ENCODE measurements at regions not wholly inside any gene's neighbourhood (a gene's known extent, or its start where the extent isn't known, plus 50 kb on each side); places are given as distances from the start of the nearest gene placed in this dataset.

DNA sequence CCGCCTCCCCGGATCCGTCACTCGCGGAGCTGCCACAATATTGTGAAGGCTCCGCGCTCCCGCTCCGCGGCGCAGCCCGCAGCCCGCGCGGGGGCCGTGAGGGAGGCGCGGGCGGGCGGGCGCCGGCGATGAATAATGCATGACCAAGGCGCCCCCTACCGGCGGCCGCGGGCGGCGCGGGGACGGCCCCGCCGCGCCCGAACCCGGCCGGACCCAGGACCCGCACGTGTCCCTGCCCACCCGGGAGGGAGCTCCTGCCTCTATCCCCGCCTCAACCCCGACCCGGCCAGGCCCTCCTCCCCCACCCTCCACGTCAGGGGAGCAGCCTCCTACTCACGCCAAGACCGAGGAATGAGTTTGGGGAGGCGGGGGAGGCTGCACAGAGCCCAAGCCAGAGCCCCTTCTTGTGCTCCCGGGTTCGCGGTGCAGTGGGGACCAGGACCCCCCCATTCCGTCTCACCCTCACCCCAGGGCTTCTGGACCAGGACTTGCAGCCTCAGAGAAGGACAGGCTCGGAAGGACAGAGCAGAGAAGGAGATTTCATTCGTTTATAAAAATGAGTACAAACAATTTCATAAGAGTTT lies 70.8 kb upstream of the CASZ1 start:
- H3K4me3 Mint-ChIP-seq (ENCODE audit: unreplicated experiment), result no peak overlapping the region
- DNase-seq (ENCODE audit: low read depth) (no peak), FAIRE-seq (no peak)
- no peaks in the 10 kb centered on the region for H3K9me3 Mint-ChIP-seq (ENCODE audit: unreplicated experiment)
- H3K27ac Mint-ChIP-seq (ENCODE audit: unreplicated experiment), result no peak overlapping the region
- peak overlapping the region; percentile 31 for H3K9ac ChIP-seq (ENCODE audit: low read length)
- H3K4me3 ChIP-seq (ENCODE audit: insufficient read depth, low read depth, low read length), result peak overlapping the region; percentile 28
- peaks cover 46% of the 10 kb centered on the region for H3K27me3 ChIP-seq (ENCODE audit: insufficient read depth, low read length)
- no peaks in the 10 kb centered on the region for H3K9me3 ChIP-seq (ENCODE audit: insufficient read depth, low read depth, low read length)
- H3K36me3 ChIP-seq (ENCODE audit: insufficient read depth, low read length), result no peaks in the 10 kb centered on the region
- peaks cover 73% of the 10 kb centered on the region for H3K27me3 Mint-ChIP-seq (ENCODE audit: low read depth, unreplicated experiment)
- no peaks in the 10 kb centered on the region for H3K79me2 ChIP-seq (ENCODE audit: insufficient read depth, low read length)
- TF ChIP-seq, protein P1, sequence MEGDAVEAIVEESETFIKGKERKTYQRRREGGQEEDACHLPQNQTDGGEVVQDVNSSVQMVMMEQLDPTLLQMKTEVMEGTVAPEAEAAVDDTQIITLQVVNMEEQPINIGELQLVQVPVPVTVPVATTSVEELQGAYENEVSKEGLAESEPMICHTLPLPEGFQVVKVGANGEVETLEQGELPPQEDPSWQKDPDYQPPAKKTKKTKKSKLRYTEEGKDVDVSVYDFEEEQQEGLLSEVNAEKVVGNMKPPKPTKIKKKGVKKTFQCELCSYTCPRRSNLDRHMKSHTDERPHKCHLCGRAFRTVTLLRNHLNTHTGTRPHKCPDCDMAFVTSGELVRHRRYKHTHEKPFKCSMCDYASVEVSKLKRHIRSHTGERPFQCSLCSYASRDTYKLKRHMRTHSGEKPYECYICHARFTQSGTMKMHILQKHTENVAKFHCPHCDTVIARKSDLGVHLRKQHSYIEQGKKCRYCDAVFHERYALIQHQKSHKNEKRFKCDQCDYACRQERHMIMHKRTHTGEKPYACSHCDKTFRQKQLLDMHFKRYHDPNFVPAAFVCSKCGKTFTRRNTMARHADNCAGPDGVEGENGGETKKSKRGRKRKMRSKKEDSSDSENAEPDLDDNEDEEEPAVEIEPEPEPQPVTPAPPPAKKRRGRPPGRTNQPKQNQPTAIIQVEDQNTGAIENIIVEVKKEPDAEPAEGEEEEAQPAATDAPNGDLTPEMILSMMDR (IDR thresholded peaks at IDR 0.05; ENCODE audit: insufficient read depth, low read depth, low read length), result peak; percentile 27
- TF ChIP-seq EZH2 (IDR thresholded peaks at IDR 0.05; ENCODE audit: insufficient read depth, low read length), result no peak
- H3K4me1 ChIP-seq (ENCODE audit: insufficient read depth, low read length), result peaks cover 5% of the 10 kb centered on the region
- H3K36me3 Mint-ChIP-seq (ENCODE audit: low read depth, unreplicated experiment), result no peaks in the 10 kb centered on the region
- peaks cover 8% of the 10 kb centered on the region for H3K4me1 Mint-ChIP-seq (ENCODE audit: low read depth, unreplicated experiment)
- H3K27ac ChIP-seq (ENCODE audit: low read depth, low read length), result no peak overlapping the region
- H3K4me2 ChIP-seq (ENCODE audit: low read length), result peak overlapping the region; percentile 92
- no peaks in the 10 kb centered on the region for H4K20me1 ChIP-seq (ENCODE audit: insufficient read depth, low read length)
- H2AFZ ChIP-seq (ENCODE audit: low read depth, low read length), result peak overlapping the region; percentile 68

GRCh38 chr1:10867914-10868598 lies 71.6 kb upstream of the CASZ1 start:
- no peaks in the 10 kb centered on the region for H3K9me3 Mint-ChIP-seq (ENCODE audit: unreplicated experiment)
- TF ChIP-seq, protein P1 (IDR thresholded peaks at IDR 0.05; ENCODE audit: insufficient read depth, low read depth, low read length), result no peak
- TF ChIP-seq EZH2 (IDR thresholded peaks at IDR 0.05; ENCODE audit: insufficient read depth, low read length), result no peak
- peaks cover 67% of the 10 kb centered on the region for H3K27me3 Mint-ChIP-seq (ENCODE audit: low read depth, unreplicated experiment)
- peak overlapping the region; percentile 31 for H3K9ac ChIP-seq (ENCODE audit: low read length)
- H3K4me3 Mint-ChIP-seq (ENCODE audit: unreplicated experiment), result peak overlapping the region; percentile 69
- no peak overlapping the region for H3K4me2 ChIP-seq (ENCODE audit: low read length)
- H3K79me2 ChIP-seq (ENCODE audit: insufficient read depth, low read length), result no peaks in the 10 kb centered on the region
- peaks cover 8% of the 10 kb centered on the region for H3K4me1 Mint-ChIP-seq (ENCODE audit: low read depth, unreplicated experiment)
- H3K27ac ChIP-seq (ENCODE audit: low read depth, low read length), result no peak overlapping the region
- no peak overlapping the region for H3K4me3 ChIP-seq (ENCODE audit: insufficient read depth, low read depth, low read length)
- H2AFZ ChIP-seq (ENCODE audit: low read depth, low read length), result peak overlapping the region; percentile 12
- no peaks in the 10 kb centered on the region for H3K9me3 ChIP-seq (ENCODE audit: insufficient read depth, low read depth, low read length)
- peaks cover 45% of the 10 kb centered on the region for H3K27me3 ChIP-seq (ENCODE audit: insufficient read depth, low read length)
- DNase-seq (ENCODE audit: low read depth) (no peak), FAIRE-seq (no peak)
- no peaks in the 10 kb centered on the region for H3K36me3 ChIP-seq (ENCODE audit: insufficient read depth, low read length)
- H3K4me1 ChIP-seq (ENCODE audit: insufficient read depth, low read length), result peaks cover 5% of the 10 kb centered on the region
- no peaks in the 10 kb centered on the region for H3K36me3 Mint-ChIP-seq (ENCODE audit: low read depth, unreplicated experiment)
- H3K27ac Mint-ChIP-seq (ENCODE audit: unreplicated experiment), result no peak overlapping the region
- H4K20me1 ChIP-seq (ENCODE audit: insufficient read depth, low read length), result no peaks in the 10 kb centered on the region

- H3K27ac Mint-ChIP-seq (ENCODE audit: unreplicated experiment), result no peak overlapping the region
- no peak for DNase-seq (ENCODE audit: low read depth)
- Histone ChIP-seq H2AFZ (ENCODE audit: low read depth, low read length) (no peak overlapping the region), H3K27ac (ENCODE audit: low read depth, low read length) (no peak overlapping the region), H3K27me3 (ENCODE audit: insufficient read depth, low read length) (peaks cover 39% of the 10 kb centered on the region), H3K4me2 (ENCODE audit: low read length) (no peak overlapping the region), H3K4me3 (ENCODE audit: insufficient read depth, low read depth, low read length) (no peak overlapping the region), H3K36me3 (ENCODE audit: insufficient read depth, low read length) (no peaks in the 10 kb centered on the region), H3K4me1 (ENCODE audit: insufficient read depth, low read length) (peaks cover 5% of the 10 kb centered on the region), H4K20me1 (ENCODE audit: insufficient read depth, low read length) (no peaks in the 10 kb centered on the region), H3K79me2 (ENCODE audit: insufficient read depth, low read length) (no peaks in the 10 kb centered on the region), H3K9ac (ENCODE audit: low read length) (no peak overlapping the region), H3K9me3 (ENCODE audit: insufficient read depth, low read depth, low read length) (no peaks in the 10 kb centered on the region)
- peaks cover 8% of the 10 kb centered on the region for H3K4me1 Mint-ChIP-seq (ENCODE audit: low read depth, unreplicated experiment)
- TF ChIP-seq, protein P1 (IDR thresholded peaks at IDR 0.05; ENCODE audit: insufficient read depth, low read depth, low read length), result no peak
- no peak for TF ChIP-seq EZH2 (IDR thresholded peaks at IDR 0.05; ENCODE audit: insufficient read depth, low read length)
- H3K9me3 Mint-ChIP-seq (ENCODE audit: unreplicated experiment), result no peaks in the 10 kb centered on the region
- H3K36me3 Mint-ChIP-seq (ENCODE audit: low read depth, unreplicated experiment), result no peaks in the 10 kb centered on the region
- no peak for FAIRE-seq
- peaks cover 66% of the 10 kb centered on the region for H3K27me3 Mint-ChIP-seq (ENCODE audit: low read depth, unreplicated experiment)
- H3K4me3 Mint-ChIP-seq (ENCODE audit: unreplicated experiment), result no peak overlapping the region
These were observed 72.1 kb upstream of the CASZ1 start for GRCh38 chr1:10868599-10868965.
